Endothelial cell of umbilical vein (primary cell): ENCODE measurements at regions not wholly inside any gene's neighbourhood (a gene's known extent, or its start where the extent isn't known, plus 50 kb on each side); places are given as distances from the start of the nearest gene placed in this dataset.

Source experiments
- BruUV-seq: library from RNA; stranded (reverse); fragments of 400-500 nt; replicated peaks from 2 replicates; lab custom pipeline; 2021; lab: Mats Ljungman, UMichigan
- CTCF ChIA-PET: fragments of 300-600, 350-600 bp; sonication (Branson Sonifier 250); formaldehyde crosslinking; loops from one replicate; lab custom pipeline; 2021; ENCODE audit warnings: antibody characterized with exemption, inconsistent platforms; lab: Charles Lee
- POLR2A ChIA-PET: fragments of 300-600, 350-600 bp; sonication (Branson Sonifier 250); formaldehyde crosslinking; loops from one replicate; lab custom pipeline; 2021; ENCODE audit warnings: antibody characterized with exemption, inconsistent platforms; lab: Charles Lee
- DNase-seq: peaks from one replicate; pipeline ENCODE4 v3.0.0-alpha.2; 2011; ENCODE audit warnings: low read depth, low spot score
- FAIRE-seq: peaks from 2 replicates; lab custom pipeline; 2011; peaks lifted over from hg19 to GRCh38; lab: Jason Lieb, UNC
- H2AFZ ChIP-seq: 2 replicates; pipeline ENCODE4 v1.6.0; 2012; ENCODE audit warnings: low read depth, low read length, control low read depth, inconsistent platforms
- H3K27ac ChIP-seq: 2 replicates; pipeline ENCODE4 v1.5.1; 2011; ENCODE audit warnings: low read depth, mild to moderate bottlenecking, control low read depth, low read length, moderate library complexity; ENCODE audit not compliant: insufficient read depth
- H3K27me3 ChIP-seq, 2 experiments: 2 replicates each; pipeline versions ENCODE4 v1.6.0 to v1.6.1; 2011; ENCODE audit warnings: low read length in 2 of 2, mixed read lengths in 1 of 2; ENCODE audit not compliant: control insufficient read depth in 2 of 2, insufficient read depth in 2 of 2
- H3K36me3 ChIP-seq, 2 experiments: 2 replicates in 1 of 2; 3 replicates in 1 of 2; pipeline ENCODE4 v1.5.1; 2011; ENCODE audit warnings: low read length in 2 of 2, mild to moderate bottlenecking in 1 of 2, moderate library complexity in 1 of 2; ENCODE audit not compliant: control insufficient read depth in 2 of 2, insufficient read depth in 2 of 2; ENCODE audit errors: extremely low read depth in 1 of 2
- H3K4me1 ChIP-seq: 3 replicates; pipeline ENCODE4 v1.5.1; 2011; ENCODE audit warnings: mild to moderate bottlenecking, low read length; ENCODE audit not compliant: control insufficient read depth, insufficient read depth; ENCODE audit errors: extremely low read depth
- H3K4me2 ChIP-seq: 2 replicates; pipeline ENCODE4 v1.6.1; 2011; ENCODE audit warnings: low read length, control low read depth, mixed read lengths; ENCODE audit not compliant: insufficient read depth
- H3K4me3 ChIP-seq, 3 experiments: fragments of 200-600 bp in 1 of 3; sonication (generic), shearing (Covaris generic) in 1 of 3; replicated peaks in 1 of 3; 2 replicates each; pipeline ENCODE4 v1.5.1; 2011 to 2016; ENCODE audit warnings: control low read depth in 3 of 3, low read length in 3 of 3, mild to moderate bottlenecking in 2 of 3, inconsistent platforms in 1 of 3, low read depth in 1 of 3, moderate library complexity in 1 of 3; ENCODE audit not compliant: insufficient read depth in 1 of 3
- H3K79me2 ChIP-seq: 2 replicates; pipeline ENCODE4 v1.6.0; 2012; ENCODE audit warnings: low read length, inconsistent platforms; ENCODE audit not compliant: control insufficient read depth, insufficient read depth
- H3K9ac ChIP-seq: replicated peaks from 2 replicates; pipeline ENCODE3; 2011; ENCODE audit warnings: low read length, control low read depth; ENCODE audit not compliant: insufficient read depth; ENCODE audit errors: extremely low read depth
- H3K9me1 ChIP-seq: replicated peaks from 3 replicates; pipeline ENCODE4 v1.6.0; 2011; ENCODE audit warnings: mild to moderate bottlenecking, low read length; ENCODE audit not compliant: control insufficient read depth, insufficient read depth; ENCODE audit errors: extremely low read depth
- H3K9me3 ChIP-seq: replicated peaks from 2 replicates; pipeline ENCODE4 v1.5.1; 2012; ENCODE audit warnings: low read length, inconsistent platforms; ENCODE audit not compliant: control insufficient read depth, insufficient read depth
- H4K20me1 ChIP-seq: replicated peaks from 2 replicates; pipeline ENCODE3; 2011; ENCODE audit warnings: mild to moderate bottlenecking, low read length; ENCODE audit not compliant: control insufficient read depth, insufficient read depth; ENCODE audit errors: extremely low read depth
- CTCF ChIP-seq, 2 donors: IDR thresholded peaks; 1 replicate in 1 of 2; 2 replicates in 1 of 2; pipeline ENCODE4 v1.5.1; 2011; ENCODE audit warnings: low read length in 2 of 2, mild to moderate bottlenecking in 2 of 2, moderate library complexity in 2 of 2, control low read depth in 1 of 2, inconsistent platforms in 1 of 2, low read depth in 1 of 2; ENCODE audit not compliant: insufficient read depth in 1 of 2; ENCODE audit errors: extremely low read depth in 1 of 2
- EZH2 ChIP-seq: IDR thresholded peaks from 2 replicates; pipeline ENCODE4 v1.6.1; 2012; ENCODE audit warnings: borderline replicate concordance, low read depth, mild to moderate bottlenecking, moderate library complexity, low read length, inconsistent platforms; ENCODE audit not compliant: severe bottlenecking
- FOS ChIP-seq: IDR thresholded peaks from 2 replicates; pipeline ENCODE4 v1.6.1; 2011; ENCODE audit warnings: mild to moderate bottlenecking, low read length, moderate library complexity, borderline replicate concordance; ENCODE audit not compliant: insufficient read depth
- GATA2 ChIP-seq: IDR thresholded peaks from 2 replicates; pipeline ENCODE4 v1.7.0; 2011; ENCODE audit warnings: low read depth, mild to moderate bottlenecking, moderate library complexity, mixed read lengths, low read length; ENCODE audit not compliant: insufficient read length, insufficient read depth
- JUN ChIP-seq: IDR thresholded peaks from 2 replicates; pipeline ENCODE4 v1.6.1; 2011; ENCODE audit warnings: borderline replicate concordance, low read depth; ENCODE audit not compliant: insufficient read length, insufficient read depth
- MAX ChIP-seq: IDR thresholded peaks from 2 replicates; pipeline ENCODE4 v1.6.1; 2011; ENCODE audit not compliant: insufficient read depth, insufficient read length
- MYC ChIP-seq: IDR thresholded peaks from one replicate; pipeline ENCODE4 v1.6.1; 2011; ENCODE audit warnings: mild to moderate bottlenecking, low read depth, low read length
- POLR2A ChIP-seq: IDR thresholded peaks from 2 replicates; pipeline ENCODE4 v1.6.1; 2012; ENCODE audit warnings: low read depth, mild to moderate bottlenecking, control low read depth, low read length
- POLR2AphosphoS5 ChIP-seq: IDR thresholded peaks from 2 replicates; pipeline ENCODE4 v1.6.1; 2012; ENCODE audit warnings: low read depth, mild to moderate bottlenecking, control low read depth, low read length, moderate library complexity; ENCODE audit not compliant: insufficient read depth
- dilution Hi-C: fragments of 300-500 bp; cut with MboI; formaldehyde crosslinking; loops from one replicate; pipeline ENCODE4 v1.15.0; 2019; ENCODE audit warnings: low sequenced_read_pairs; ENCODE audit not compliant: extremely low pct_ligation_motif_present
- intact Hi-C: fragments of 100-400 bp; cut with micrococcal nuclease; formaldehyde crosslinking; loops from one replicate; pipeline ENCODE4 v1.10.0; 2022

GRCh38 chr6:163739966-163740365, 325.4 kb downstream of the QKI start:
- intact Hi-C loops, result no loop called here
- TF ChIP-seq CTCF (IDR thresholded peaks at IDR 0.05; ENCODE audit: extremely low read depth in 1 of 2, insufficient read depth in 1 of 2, low read depth in 1 of 2, low read length in 2 of 2) (no peak), MAX (no peak), JUN (no peak), POLR2AphosphoS5 (no peak), POLR2A (no peak), FOS (no peak), EZH2 (no peak), MYC (no peak), GATA2 (no peak)
- Histone ChIP-seq H3K9me1 (no peaks in the 10 kb centered on the region), H3K4me1 (no peaks in the 10 kb centered on the region), H3K27ac (no peak overlapping the region), H3K9me3 (no peaks in the 10 kb centered on the region), H3K4me3 (no peak overlapping the region), H3K79me2 (no peaks in the 10 kb centered on the region), H3K36me3 (no peaks in the 10 kb centered on the region), H3K27me3 (no peaks in the 10 kb centered on the region), H4K20me1 (no peaks in the 10 kb centered on the region), H2AFZ (no peak overlapping the region), H3K9ac (no peak overlapping the region), H3K4me2 (no peak overlapping the region)
- no peak for FAIRE-seq
- no TSS peak for BruUV-seq
- dilution Hi-C loops, result no loop called here
- DNase-seq, result no peak
- CTCF ChIA-PET, result no interaction called here
- POLR2A ChIA-PET, result no interaction called here
